ENCODE measurements at regions not wholly inside any gene's neighbourhood (a gene's known extent, or its start where the extent isn't known, plus 50 kb on each side); places are given as distances from the start of the nearest gene placed in this dataset.

- TF ChIP-seq ATF2 (CRISPR knock-in tag; IDR thresholded peaks at IDR 0.05; ENCODE audit: borderline replicate concordance, low read depth) = no peak
Observed at GRCh38 chr2:123696021-123696420, 329.1 kb upstream of the CNTNAP5 start (continued).

- H3K4me1 Mint-ChIP-seq = peaks cover 9% of the 10 kb centered on the region
- DNase-seq (ENCODE audit: low spot score) (no peak), ATAC-seq (no peak)
- H3K36me3 Mint-ChIP-seq = no peaks in the 10 kb centered on the region
- no peaks in the 10 kb centered on the region for H3K27me3 Mint-ChIP-seq (ENCODE audit: low read depth)
- H3K27ac Mint-ChIP-seq = no peak overlapping the region
- H3K4me3 Mint-ChIP-seq = no peak overlapping the region
- TF ChIP-seq FOXJ3 (CRISPR knock-in tag; IDR thresholded peaks at IDR 0.05; ENCODE audit: borderline replicate concordance) (no peak), EMX1 (CRISPR knock-in tag; IDR thresholded peaks at IDR 0.05) (no peak), GRHL2 (CRISPR knock-in tag; IDR thresholded peaks at IDR 0.05; ENCODE audit: insufficient replicate concordance, severe bottlenecking) (no peak), HMGA2 (CRISPR knock-in tag; IDR thresholded peaks at IDR 0.05) (no peak), ESRRA (CRISPR knock-in tag; IDR thresholded peaks at IDR 0.05; ENCODE audit: borderline replicate concordance) (no peak), NFATC4 (CRISPR knock-in tag; IDR thresholded peaks at IDR 0.05) (no peak), MLX (CRISPR knock-in tag; IDR thresholded peaks at IDR 0.05) (no peak), MYBL2 (CRISPR knock-in tag; IDR thresholded peaks at IDR 0.05) (no peak), SP1 (CRISPR knock-in tag; conservative IDR thresholded peaks at IDR 0.05) (no peak), ZNF416 (CRISPR knock-in tag; IDR thresholded peaks at IDR 0.05) (no peak), CTCF (IDR thresholded peaks at IDR 0.05) (no peak), ZNF121 (CRISPR knock-in tag; IDR thresholded peaks at IDR 0.05) (no peak), NR1H2 (CRISPR knock-in tag; IDR thresholded peaks at IDR 0.05) (no peak)
- no peaks in the 10 kb centered on the region for H3K9me3 Mint-ChIP-seq
- POLR2A ChIA-PET = no interaction called here
- CTCF ChIA-PET = no interaction called here
Observed at GRCh38 chr2:123696799-123697410, 328.2 kb upstream of the CNTNAP5 start.

GRCh38 chr2:123715467-123715982 is 309.6 kb upstream of the CNTNAP5 start:
- no peak overlapping the region for H3K4me3 Mint-ChIP-seq
- H3K4me1 Mint-ChIP-seq = no peaks in the 10 kb centered on the region
- TF ChIP-seq SP1 (CRISPR knock-in tag; conservative IDR thresholded peaks at IDR 0.05) (no peak), TCF7 (CRISPR knock-in tag; IDR thresholded peaks at IDR 0.05; ENCODE audit: low read depth) (no peak), CREM (CRISPR knock-in tag; IDR thresholded peaks at IDR 0.05) (no peak), GABPB1 (CRISPR knock-in tag; IDR thresholded peaks at IDR 0.05) (no peak), ZNF532 (CRISPR knock-in tag; IDR thresholded peaks at IDR 0.05; ENCODE audit: borderline replicate concordance) (no peak), ZNF121 (CRISPR knock-in tag; IDR thresholded peaks at IDR 0.05) (no peak)
- peaks cover 6% of the 10 kb centered on the region for H3K9me3 Mint-ChIP-seq
- ATAC-seq (no peak), DNase-seq (ENCODE audit: low spot score) (no peak)
- ChIA-PET CTCF (no interaction called here), POLR2A (no interaction called here)
- no peaks in the 10 kb centered on the region; the same call in 1 of the 2 replicates for H3K27me3 Mint-ChIP-seq (ENCODE audit: low read depth)
- no peak overlapping the region for H3K27ac Mint-ChIP-seq
- no peaks in the 10 kb centered on the region for H3K36me3 Mint-ChIP-seq

Measured in WTC11 (cell line).